ENCODE measurements at regions not wholly inside any gene's neighbourhood (a gene's known extent, or its start where the extent isn't known, plus 50 kb on each side); places are given as distances from the start of the nearest gene placed in this dataset.
"Not testable (repeated sequence)": the region's sequence is repeated elsewhere in the genome, so short reads cannot be mapped to it uniquely, and the experiment has no call there.

DNA sequence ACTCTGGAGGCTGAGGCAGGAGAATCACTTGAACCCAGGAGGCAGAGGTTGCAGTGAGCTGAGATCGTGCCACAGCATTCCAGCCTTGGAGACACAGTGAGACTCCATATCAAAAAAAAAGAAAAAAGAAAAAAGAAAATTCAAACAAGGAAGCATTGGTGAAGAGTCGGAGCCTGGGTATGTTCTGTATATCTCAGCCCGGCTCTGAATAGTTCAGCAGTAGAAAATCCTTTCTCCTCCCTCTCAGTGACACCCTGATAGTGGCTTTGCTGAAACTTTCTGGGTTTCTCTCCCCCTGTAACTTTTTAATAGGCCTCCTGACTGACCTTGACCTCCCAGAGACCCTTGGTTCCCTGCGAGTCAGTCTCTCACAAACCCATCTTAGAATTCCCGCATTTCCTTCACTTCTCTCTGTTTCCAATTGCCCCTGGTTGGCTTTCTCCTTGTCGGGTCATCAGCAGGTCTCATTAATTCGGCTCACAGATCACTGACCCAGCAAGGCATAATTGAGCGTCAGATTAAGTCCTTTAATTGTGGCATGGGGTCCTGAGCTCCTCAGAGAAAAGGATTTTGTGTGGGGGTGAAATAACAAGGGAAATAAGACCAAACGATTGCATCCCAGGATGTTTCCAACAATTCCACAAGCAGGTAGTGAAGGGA lies 541.6 kb upstream of the NRP1 start:
- FAIRE-seq (no peak), DNase-seq (ENCODE audit: low read depth) (no peak)
- Histone ChIP-seq H3K27me3 (ENCODE audit: control insufficient read depth, insufficient read depth, low read length) (no peaks in the 10 kb centered on the region), H3K4me3 (ENCODE audit: low read depth, low read length) (no peak overlapping the region), H3K36me3 (ENCODE audit: control insufficient read depth, insufficient read depth, low read length) (no peaks in the 10 kb centered on the region)
- TF ChIP-seq, protein P1, sequence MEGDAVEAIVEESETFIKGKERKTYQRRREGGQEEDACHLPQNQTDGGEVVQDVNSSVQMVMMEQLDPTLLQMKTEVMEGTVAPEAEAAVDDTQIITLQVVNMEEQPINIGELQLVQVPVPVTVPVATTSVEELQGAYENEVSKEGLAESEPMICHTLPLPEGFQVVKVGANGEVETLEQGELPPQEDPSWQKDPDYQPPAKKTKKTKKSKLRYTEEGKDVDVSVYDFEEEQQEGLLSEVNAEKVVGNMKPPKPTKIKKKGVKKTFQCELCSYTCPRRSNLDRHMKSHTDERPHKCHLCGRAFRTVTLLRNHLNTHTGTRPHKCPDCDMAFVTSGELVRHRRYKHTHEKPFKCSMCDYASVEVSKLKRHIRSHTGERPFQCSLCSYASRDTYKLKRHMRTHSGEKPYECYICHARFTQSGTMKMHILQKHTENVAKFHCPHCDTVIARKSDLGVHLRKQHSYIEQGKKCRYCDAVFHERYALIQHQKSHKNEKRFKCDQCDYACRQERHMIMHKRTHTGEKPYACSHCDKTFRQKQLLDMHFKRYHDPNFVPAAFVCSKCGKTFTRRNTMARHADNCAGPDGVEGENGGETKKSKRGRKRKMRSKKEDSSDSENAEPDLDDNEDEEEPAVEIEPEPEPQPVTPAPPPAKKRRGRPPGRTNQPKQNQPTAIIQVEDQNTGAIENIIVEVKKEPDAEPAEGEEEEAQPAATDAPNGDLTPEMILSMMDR (IDR thresholded peaks at IDR 0.05; ENCODE audit: insufficient read depth, low read length, severe bottlenecking) = no peak

GRCh38 chr10:33871061-33871956 lies 536.8 kb upstream of the NRP1 start:
- FAIRE-seq = no peak
- no peaks in the 10 kb centered on the region for H3K36me3 ChIP-seq (ENCODE audit: control insufficient read depth, insufficient read depth, low read length)

GRCh38 chr10:33869481-33869880 lies 535.0 kb upstream of the NRP1 start:
- H3K36me3 ChIP-seq (ENCODE audit: control insufficient read depth, insufficient read depth, low read length) = no peaks in the 10 kb centered on the region
- TF ChIP-seq, protein P1 (IDR thresholded peaks at IDR 0.05; ENCODE audit: insufficient read depth, low read length, severe bottlenecking) = no peak
- H3K27me3 ChIP-seq (ENCODE audit: control insufficient read depth, insufficient read depth, low read length) = no peaks in the 10 kb centered on the region
- H3K4me3 ChIP-seq (ENCODE audit: low read depth, low read length) = no peak overlapping the region
- FAIRE-seq = no peak
- no peak for DNase-seq (ENCODE audit: low read depth)

More at GRCh38 chr10:33871061-33871956, 536.8 kb upstream of the NRP1 start:
- Histone ChIP-seq H3K4me3 (ENCODE audit: low read depth, low read length) (no peak overlapping the region), H3K27me3 (ENCODE audit: control insufficient read depth, insufficient read depth, low read length) (no peaks in the 10 kb centered on the region)
- TF ChIP-seq, protein P1 (IDR thresholded peaks at IDR 0.05; ENCODE audit: insufficient read depth, low read length, severe bottlenecking) = no peak
- no peak for DNase-seq (ENCODE audit: low read depth)

- no peaks in the 10 kb centered on the region for H3K36me3 ChIP-seq (ENCODE audit: control insufficient read depth, insufficient read depth, low read length)
- no peak for FAIRE-seq
- no peak for DNase-seq (ENCODE audit: low read depth)
- TF ChIP-seq, protein P1 (IDR thresholded peaks at IDR 0.05; ENCODE audit: insufficient read depth, low read length, severe bottlenecking) = no peak
- H3K4me3 ChIP-seq (ENCODE audit: low read depth, low read length) = no peak overlapping the region
- no peaks in the 10 kb centered on the region for H3K27me3 ChIP-seq (ENCODE audit: control insufficient read depth, insufficient read depth, low read length)
These were observed 534.6 kb upstream of the NRP1 start for GRCh38 chr10:33869028-33869427.

- FAIRE-seq; DNase-seq (ENCODE audit: low read depth); H3K27me3 ChIP-seq (ENCODE audit: control insufficient read depth, insufficient read depth, low read length); H3K36me3 ChIP-seq (ENCODE audit: control insufficient read depth, insufficient read depth, low read length); H3K4me3 ChIP-seq (ENCODE audit: low read depth, low read length): not testable (repeated sequence)
These were observed 532.8 kb upstream of the NRP1 start for GRCh38 chr10:33867199-33867789.

- no peak overlapping the region for H3K4me3 ChIP-seq (ENCODE audit: low read depth, low read length)
- H3K36me3 ChIP-seq (ENCODE audit: control insufficient read depth, insufficient read depth, low read length) = no peaks in the 10 kb centered on the region
- H3K27me3 ChIP-seq (ENCODE audit: control insufficient read depth, insufficient read depth, low read length) = no peaks in the 10 kb centered on the region
- FAIRE-seq (peak; percentile 32), DNase-seq (ENCODE audit: low read depth) (no peak)
- TF ChIP-seq, protein P1 (IDR thresholded peaks at IDR 0.05; ENCODE audit: insufficient read depth, low read length, severe bottlenecking) = no peak
These were observed 528.9 kb upstream of the NRP1 start for GRCh38 chr10:33863352-33863751.
